Body of pancreas (tissue), 4 donors: ENCODE measurements at regions not wholly inside any gene's neighbourhood (a gene's known extent, or its start where the extent isn't known, plus 50 kb on each side); places are given as distances from the start of the nearest gene placed in this dataset.

Experiments used
- POLR2A ChIP-seq, 3 donors: fragments of 450-650 bp; IDR thresholded peaks; one replicate each; pipeline ENCODE4 v1.6.1; 2016; ENCODE audit warnings: antibody characterized with exemption in 3 of 3, mild to moderate bottlenecking in 2 of 3
- TF ChIP-seq, protein P1 (sequence below), 7 experiments: fragments of 450-650 bp in 4 of 7; fragments of 200-600 bp in 3 of 7; sonication (generic) in 3 of 7; IDR thresholded peaks; one replicate each; pipeline ENCODE4 v1.5.1; 2016 to 2019; ENCODE audit warnings: antibody characterized with exemption in 7 of 7

DNA sequence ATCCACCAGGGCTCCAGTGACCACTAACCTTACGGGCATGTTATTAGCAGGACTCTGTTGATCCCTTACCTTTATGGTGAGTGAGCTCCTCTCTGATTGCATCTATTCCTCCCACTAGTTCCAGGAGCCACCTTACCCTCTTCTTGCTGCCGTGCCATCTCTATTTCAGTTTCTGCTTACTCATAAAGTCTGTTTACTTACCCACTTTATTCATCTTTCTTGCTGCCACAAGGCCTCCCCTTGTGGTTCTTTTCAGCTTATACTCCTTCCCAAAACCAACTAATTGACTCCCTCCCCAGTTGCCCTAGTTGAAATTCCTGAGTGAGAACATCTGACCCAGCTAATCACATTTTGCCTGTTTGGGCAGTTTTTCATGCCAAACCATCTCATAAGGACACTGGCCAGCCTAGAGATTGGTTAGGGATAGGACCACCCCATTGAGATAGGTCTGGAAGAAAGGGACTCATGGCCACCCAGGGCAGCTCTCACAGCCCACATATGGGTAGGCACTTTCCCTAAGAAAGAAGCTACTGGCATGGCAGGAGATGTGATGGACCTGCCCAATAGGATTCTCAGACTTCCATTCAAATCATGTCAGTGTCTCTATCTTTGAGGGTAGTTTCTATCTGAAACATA, 412.7 kb downstream of the EFNA5 start:
- no peak for TF ChIP-seq POLR2A (IDR thresholded peaks at IDR 0.05)
- TF ChIP-seq, protein P1, sequence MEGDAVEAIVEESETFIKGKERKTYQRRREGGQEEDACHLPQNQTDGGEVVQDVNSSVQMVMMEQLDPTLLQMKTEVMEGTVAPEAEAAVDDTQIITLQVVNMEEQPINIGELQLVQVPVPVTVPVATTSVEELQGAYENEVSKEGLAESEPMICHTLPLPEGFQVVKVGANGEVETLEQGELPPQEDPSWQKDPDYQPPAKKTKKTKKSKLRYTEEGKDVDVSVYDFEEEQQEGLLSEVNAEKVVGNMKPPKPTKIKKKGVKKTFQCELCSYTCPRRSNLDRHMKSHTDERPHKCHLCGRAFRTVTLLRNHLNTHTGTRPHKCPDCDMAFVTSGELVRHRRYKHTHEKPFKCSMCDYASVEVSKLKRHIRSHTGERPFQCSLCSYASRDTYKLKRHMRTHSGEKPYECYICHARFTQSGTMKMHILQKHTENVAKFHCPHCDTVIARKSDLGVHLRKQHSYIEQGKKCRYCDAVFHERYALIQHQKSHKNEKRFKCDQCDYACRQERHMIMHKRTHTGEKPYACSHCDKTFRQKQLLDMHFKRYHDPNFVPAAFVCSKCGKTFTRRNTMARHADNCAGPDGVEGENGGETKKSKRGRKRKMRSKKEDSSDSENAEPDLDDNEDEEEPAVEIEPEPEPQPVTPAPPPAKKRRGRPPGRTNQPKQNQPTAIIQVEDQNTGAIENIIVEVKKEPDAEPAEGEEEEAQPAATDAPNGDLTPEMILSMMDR (IDR thresholded peaks at IDR 0.05), result no peak
